ENCODE measurements at regions not wholly inside any gene's neighbourhood (a gene's known extent, or its start where the extent isn't known, plus 50 kb on each side); places are given as distances from the start of the nearest gene placed in this dataset.

DNA sequence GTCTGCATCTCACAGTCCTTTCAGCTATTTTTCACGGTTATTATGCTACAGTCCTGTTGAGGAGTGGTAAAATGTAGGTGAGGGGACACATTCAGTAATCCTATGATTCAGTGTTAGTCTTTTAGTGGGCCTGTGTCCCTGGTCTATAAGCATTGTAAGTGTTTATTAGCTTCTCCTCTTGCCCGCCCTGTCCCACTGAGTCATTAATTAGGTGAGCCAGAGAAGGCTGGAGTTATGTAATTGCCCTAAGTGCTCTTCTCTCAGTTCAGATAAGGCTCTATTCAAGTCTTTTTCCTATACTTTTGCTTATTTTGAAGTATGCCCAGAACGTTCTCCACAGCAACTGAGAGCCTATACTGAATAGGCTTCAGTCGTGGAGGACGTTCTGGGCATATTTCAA lies 76.3 kb upstream of the ZRANB2 start:
- no peak overlapping the region for H3K4me3 ChIP-seq (ENCODE audit: low read depth, low read length)
- in situ Hi-C loops (cut with HindIII; ENCODE audit: low sequenced_read_pairs) = no loop called here
- no peak for DNase-seq (ENCODE audit: low read depth)
- no peak for TF ChIP-seq CTCF (IDR thresholded peaks at IDR 0.05; ENCODE audit: low read depth, low read length, missing control alignments)

DNA sequence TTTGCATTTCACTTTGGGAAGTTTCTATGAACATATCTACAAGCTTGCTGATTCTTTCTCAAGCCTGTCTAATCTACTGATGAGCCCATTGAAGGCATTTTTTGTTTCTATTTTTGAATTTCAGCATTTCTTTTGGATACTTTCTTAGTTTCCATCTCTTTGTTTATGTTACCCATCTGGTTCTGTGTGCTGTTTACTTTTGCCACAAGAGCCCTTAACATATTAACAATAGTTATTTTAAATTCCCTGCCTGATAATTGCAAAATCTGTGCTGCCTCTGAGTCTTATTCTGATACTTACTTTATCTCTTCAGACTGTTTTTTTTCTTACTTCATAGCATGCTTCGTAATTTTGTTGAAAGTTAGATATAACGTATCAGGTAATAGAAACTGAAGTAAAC lies 75.8 kb upstream of the ZRANB2 start:
- DNase-seq (ENCODE audit: low read depth) = no peak
- TF ChIP-seq CTCF (IDR thresholded peaks at IDR 0.05; ENCODE audit: low read depth, low read length, missing control alignments) = no peak
- in situ Hi-C loops (cut with HindIII; ENCODE audit: low sequenced_read_pairs) = no loop called here
- no peak overlapping the region for H3K4me3 ChIP-seq (ENCODE audit: low read depth, low read length)

DNA sequence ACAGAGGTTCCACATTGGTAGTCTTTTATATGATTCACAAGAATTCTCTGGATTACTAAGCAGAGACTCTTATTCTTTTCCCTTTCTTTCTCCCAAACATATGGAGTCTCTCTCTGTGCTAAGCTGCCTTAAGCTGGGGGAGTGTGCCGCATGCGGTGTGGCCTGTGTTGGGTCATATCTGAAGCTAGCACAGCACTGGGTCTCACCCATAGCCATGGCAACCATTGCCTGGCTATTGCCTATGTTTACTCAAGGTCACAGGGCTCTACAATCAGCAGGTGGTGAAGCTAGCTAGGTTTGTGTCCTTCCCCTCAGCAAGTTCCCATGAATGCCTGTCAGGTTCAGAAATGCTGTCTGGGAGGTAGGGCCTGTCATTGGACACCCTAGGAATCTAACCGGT lies 73.6 kb upstream of the ZRANB2 start:
- H3K4me3 ChIP-seq (ENCODE audit: low read depth, low read length) = no peak overlapping the region
- DNase-seq (ENCODE audit: low read depth) = no peak
- in situ Hi-C loops (cut with HindIII; ENCODE audit: low sequenced_read_pairs) = no loop called here
- TF ChIP-seq CTCF (IDR thresholded peaks at IDR 0.05; ENCODE audit: low read depth, low read length, missing control alignments) = no peak

DNA sequence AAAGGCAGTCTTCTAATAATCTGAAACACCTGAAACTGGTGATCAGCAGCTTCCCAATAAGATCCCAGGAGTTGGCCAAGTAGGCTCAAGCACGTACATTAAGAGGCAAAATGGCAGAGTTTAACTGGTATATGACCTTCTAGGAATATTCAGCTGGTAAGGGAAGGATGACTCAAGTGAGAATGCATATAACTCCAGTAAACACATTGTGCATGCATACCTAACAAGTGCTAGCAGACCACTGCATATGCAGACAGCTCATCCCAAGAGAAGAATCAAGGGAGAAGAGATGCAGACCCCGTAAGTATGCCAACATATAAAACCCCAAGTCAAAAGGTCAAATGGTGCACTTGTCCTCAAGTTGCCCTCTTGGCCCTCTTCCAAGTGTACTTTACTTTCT lies 73.0 kb upstream of the ZRANB2 start:
- in situ Hi-C loops (cut with HindIII; ENCODE audit: low sequenced_read_pairs) = no loop called here
- no peak for DNase-seq (ENCODE audit: low read depth)
- no peak for TF ChIP-seq CTCF (IDR thresholded peaks at IDR 0.05; ENCODE audit: low read depth, low read length, missing control alignments)
- no peak overlapping the region for H3K4me3 ChIP-seq (ENCODE audit: low read depth, low read length)

- no peak for TF ChIP-seq CTCF (IDR thresholded peaks at IDR 0.05; ENCODE audit: low read depth, low read length, missing control alignments)
- in situ Hi-C loops (cut with HindIII; ENCODE audit: low sequenced_read_pairs) = no loop called here
- no peak overlapping the region for H3K4me3 ChIP-seq (ENCODE audit: low read depth, low read length)
- no peak for DNase-seq (ENCODE audit: low read depth)
Measured at GRCh38 chr1:71147637-71148360, 67.0 kb upstream of the ZRANB2 start.

DNA sequence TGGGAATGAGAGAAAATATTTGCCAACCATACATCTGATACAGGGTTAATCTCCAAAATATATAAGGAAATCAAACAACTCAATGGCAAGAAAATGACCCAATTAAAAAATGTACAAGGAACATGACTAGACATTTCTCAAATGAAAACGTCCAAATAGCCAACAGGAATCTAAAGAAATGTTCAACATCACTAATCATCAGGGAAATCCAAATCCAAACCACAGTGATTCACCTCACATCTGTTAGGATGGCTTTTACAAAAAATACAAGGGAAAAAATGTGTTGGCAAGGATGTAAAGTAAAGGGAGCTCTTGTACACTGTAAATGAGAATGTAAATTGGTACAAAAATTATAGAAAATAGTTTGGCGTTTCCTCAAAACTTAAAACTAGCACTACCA lies 54.7 kb upstream of the ZRANB2 start:
- in situ Hi-C loops (cut with HindIII; ENCODE audit: low sequenced_read_pairs) = no loop called here
- no peak overlapping the region for H3K4me3 ChIP-seq (ENCODE audit: low read depth, low read length)
- no peak for TF ChIP-seq CTCF (IDR thresholded peaks at IDR 0.05; ENCODE audit: low read depth, low read length, missing control alignments)
- no peak for DNase-seq (ENCODE audit: low read depth)
